ENCODE measurements at regions not wholly inside any gene's neighbourhood (a gene's known extent, or its start where the extent isn't known, plus 50 kb on each side); places are given as distances from the start of the nearest gene placed in this dataset.
"Not testable (repeated sequence)": the region's sequence is repeated elsewhere in the genome, so short reads cannot be mapped to it uniquely, and the experiment has no call there.

DNA sequence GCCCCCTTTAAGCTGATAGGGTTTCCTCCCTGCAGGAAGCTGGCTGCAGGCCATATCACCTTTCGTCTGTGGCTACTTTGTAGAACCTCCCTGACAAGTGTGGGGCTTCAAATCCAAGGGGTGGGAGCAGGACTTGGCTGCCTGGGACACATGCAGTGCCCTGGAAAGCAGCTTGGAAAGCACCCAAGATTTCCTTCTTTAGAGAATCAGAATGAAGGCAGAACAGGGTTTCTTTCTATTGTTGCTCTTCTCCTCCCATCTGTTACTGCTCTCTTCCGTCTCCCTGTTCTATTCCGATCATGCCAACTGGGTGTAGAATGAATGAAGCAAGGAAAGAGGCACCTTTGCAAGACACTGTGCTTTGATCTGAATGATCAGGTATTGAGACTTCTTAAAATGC is 282.2 kb downstream of the MED10 start:
- H3K4me2 ChIP-seq (ENCODE audit: insufficient read depth, low read length) = no peak overlapping the region
- H3K27ac ChIP-seq (ENCODE audit: low read depth, low read length) = no peak overlapping the region
- H3K9me3 ChIP-seq (ENCODE audit: low read depth, low read length) = peaks cover 2% of the 10 kb centered on the region
- H3K4me3 ChIP-seq (ENCODE audit: insufficient read depth, low read length) = no peak overlapping the region
- no peaks in the 10 kb centered on the region for H3K36me3 ChIP-seq (ENCODE audit: insufficient read depth, low read length)
- TF ChIP-seq, protein P1, sequence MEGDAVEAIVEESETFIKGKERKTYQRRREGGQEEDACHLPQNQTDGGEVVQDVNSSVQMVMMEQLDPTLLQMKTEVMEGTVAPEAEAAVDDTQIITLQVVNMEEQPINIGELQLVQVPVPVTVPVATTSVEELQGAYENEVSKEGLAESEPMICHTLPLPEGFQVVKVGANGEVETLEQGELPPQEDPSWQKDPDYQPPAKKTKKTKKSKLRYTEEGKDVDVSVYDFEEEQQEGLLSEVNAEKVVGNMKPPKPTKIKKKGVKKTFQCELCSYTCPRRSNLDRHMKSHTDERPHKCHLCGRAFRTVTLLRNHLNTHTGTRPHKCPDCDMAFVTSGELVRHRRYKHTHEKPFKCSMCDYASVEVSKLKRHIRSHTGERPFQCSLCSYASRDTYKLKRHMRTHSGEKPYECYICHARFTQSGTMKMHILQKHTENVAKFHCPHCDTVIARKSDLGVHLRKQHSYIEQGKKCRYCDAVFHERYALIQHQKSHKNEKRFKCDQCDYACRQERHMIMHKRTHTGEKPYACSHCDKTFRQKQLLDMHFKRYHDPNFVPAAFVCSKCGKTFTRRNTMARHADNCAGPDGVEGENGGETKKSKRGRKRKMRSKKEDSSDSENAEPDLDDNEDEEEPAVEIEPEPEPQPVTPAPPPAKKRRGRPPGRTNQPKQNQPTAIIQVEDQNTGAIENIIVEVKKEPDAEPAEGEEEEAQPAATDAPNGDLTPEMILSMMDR (IDR thresholded peaks at IDR 0.05; ENCODE audit: extremely low read depth, low read depth, low read length) = no peak
- H2AFZ ChIP-seq (ENCODE audit: low read length) = no peak overlapping the region
- H4K20me1 ChIP-seq (ENCODE audit: insufficient read depth, low read length) = no peaks in the 10 kb centered on the region
- H3K27me3 ChIP-seq (ENCODE audit: insufficient read depth, low read length) = no peaks in the 10 kb centered on the region
- no peak for DNase-seq (ENCODE audit: insufficient read length, low spot score, missing footprints)
- H3K79me2 ChIP-seq (ENCODE audit: insufficient read depth, low read length) = no peaks in the 10 kb centered on the region
- H3K4me1 ChIP-seq (ENCODE audit: insufficient read depth, low read length) = no peaks in the 10 kb centered on the region

DNA sequence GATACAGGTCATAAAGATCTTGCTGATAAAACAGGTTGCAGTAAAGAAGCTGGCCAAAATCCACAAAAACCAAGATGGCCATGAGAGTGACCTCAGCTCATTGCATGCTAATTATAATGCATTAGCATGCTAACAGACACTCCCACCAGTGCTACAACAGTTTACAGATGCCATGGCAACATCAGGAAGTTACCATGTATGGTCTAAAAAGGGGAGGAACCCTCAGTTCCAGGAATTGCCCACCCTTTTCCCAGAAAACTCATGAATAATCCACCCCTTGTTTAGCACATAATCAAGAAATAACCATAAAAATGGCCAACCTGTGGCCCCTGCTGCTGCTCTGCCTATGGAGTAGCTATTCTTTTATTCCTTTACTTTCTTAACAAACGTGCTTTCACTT is 284.2 kb downstream of the MED10 start:
- not testable (repeated sequence) for H3K79me2 ChIP-seq (ENCODE audit: insufficient read depth, low read length); H3K4me2 ChIP-seq (ENCODE audit: insufficient read depth, low read length); H4K20me1 ChIP-seq (ENCODE audit: insufficient read depth, low read length)

DNA sequence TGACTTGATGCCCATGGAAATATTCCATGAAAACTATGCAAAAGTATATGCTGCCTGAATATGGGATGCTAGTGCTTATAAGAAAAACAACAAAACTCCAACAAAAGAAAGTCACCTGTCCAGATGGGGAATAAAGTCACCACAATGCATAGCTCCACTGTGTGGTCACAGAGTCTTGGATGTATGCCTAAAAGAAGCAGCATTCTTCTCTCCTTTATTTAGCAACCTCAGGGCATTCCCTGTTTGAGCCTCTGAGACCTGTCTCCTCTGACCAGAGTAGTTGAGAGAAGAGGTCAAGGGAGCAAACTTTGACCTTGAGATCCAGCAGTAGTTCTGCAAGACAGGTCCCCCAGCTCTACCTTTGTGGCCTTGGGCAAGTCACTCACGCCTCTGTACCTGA is 287.5 kb downstream of the MED10 start:
- Histone ChIP-seq H3K4me1 (ENCODE audit: insufficient read depth, low read length) (no peaks in the 10 kb centered on the region), H3K36me3 (ENCODE audit: insufficient read depth, low read length) (no peaks in the 10 kb centered on the region), H3K27ac (ENCODE audit: low read depth, low read length) (no peak overlapping the region), H3K9me3 (ENCODE audit: low read depth, low read length) (peaks cover 2% of the 10 kb centered on the region), H3K79me2 (ENCODE audit: insufficient read depth, low read length) (no peaks in the 10 kb centered on the region), H2AFZ (ENCODE audit: low read length) (no peak overlapping the region), H4K20me1 (ENCODE audit: insufficient read depth, low read length) (no peaks in the 10 kb centered on the region), H3K4me2 (ENCODE audit: insufficient read depth, low read length) (no peak overlapping the region), H3K4me3 (ENCODE audit: insufficient read depth, low read length) (no peak overlapping the region), H3K27me3 (ENCODE audit: insufficient read depth, low read length) (no peaks in the 10 kb centered on the region)
- TF ChIP-seq, protein P1 (IDR thresholded peaks at IDR 0.05; ENCODE audit: extremely low read depth, low read depth, low read length) = no peak
- no peak for DNase-seq (ENCODE audit: insufficient read length, low spot score, missing footprints)

More for the DNA sequence above, 284.2 kb downstream of the MED10 start:
- H3K36me3 ChIP-seq (ENCODE audit: insufficient read depth, low read length); H3K9me3 ChIP-seq (ENCODE audit: low read depth, low read length); H3K4me1 ChIP-seq (ENCODE audit: insufficient read depth, low read length); DNase-seq (ENCODE audit: insufficient read length, low spot score, missing footprints); H3K4me3 ChIP-seq (ENCODE audit: insufficient read depth, low read length); H2AFZ ChIP-seq (ENCODE audit: low read length); H3K27ac ChIP-seq (ENCODE audit: low read depth, low read length); H3K27me3 ChIP-seq (ENCODE audit: insufficient read depth, low read length): not testable (repeated sequence)

DNA sequence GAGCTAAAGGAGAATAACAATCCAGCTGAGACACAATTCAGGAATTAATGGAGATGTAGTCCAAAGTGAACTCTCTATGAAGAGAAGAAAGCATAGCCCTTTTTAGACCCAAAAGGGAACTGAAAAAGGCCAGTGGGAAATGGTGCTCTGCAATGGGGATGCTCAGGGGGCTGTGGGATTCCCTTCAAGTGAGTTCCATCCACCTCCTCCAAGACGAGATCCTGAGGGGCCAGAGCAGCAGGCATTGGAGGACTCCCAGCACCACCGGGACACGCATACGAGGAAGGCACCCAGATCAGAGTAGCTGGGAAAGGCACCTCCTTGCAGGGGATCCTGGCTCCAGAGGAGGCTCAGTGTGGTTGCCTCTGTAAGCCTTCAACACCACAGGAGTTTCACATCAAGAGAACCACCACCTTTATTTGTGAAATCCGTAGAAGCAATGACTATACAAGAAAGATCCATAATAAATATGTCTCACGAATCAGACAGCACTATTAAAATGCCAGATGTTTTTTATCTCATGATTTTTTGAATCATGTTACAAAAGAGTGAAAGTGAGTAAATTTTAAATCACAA is 288.2 kb downstream of the MED10 start:
- H4K20me1 ChIP-seq (ENCODE audit: insufficient read depth, low read length) = no peaks in the 10 kb centered on the region
- no peak for DNase-seq (ENCODE audit: insufficient read length, low spot score, missing footprints)
- no peak overlapping the region for H3K27ac ChIP-seq (ENCODE audit: low read depth, low read length)
- H3K4me2 ChIP-seq (ENCODE audit: insufficient read depth, low read length) = no peak overlapping the region
- no peaks in the 10 kb centered on the region for H3K79me2 ChIP-seq (ENCODE audit: insufficient read depth, low read length)
- H3K36me3 ChIP-seq (ENCODE audit: insufficient read depth, low read length) = no peaks in the 10 kb centered on the region
- peaks cover 2% of the 10 kb centered on the region for H3K9me3 ChIP-seq (ENCODE audit: low read depth, low read length)
- no peak overlapping the region for H3K4me3 ChIP-seq (ENCODE audit: insufficient read depth, low read length)
- H2AFZ ChIP-seq (ENCODE audit: low read length) = no peak overlapping the region
- no peaks in the 10 kb centered on the region for H3K4me1 ChIP-seq (ENCODE audit: insufficient read depth, low read length)
- H3K27me3 ChIP-seq (ENCODE audit: insufficient read depth, low read length) = no peaks in the 10 kb centered on the region
- TF ChIP-seq, protein P1 (IDR thresholded peaks at IDR 0.05; ENCODE audit: extremely low read depth, low read depth, low read length) = no peak
